K562 (cell line): ENCODE measurements at regions not wholly inside any gene's neighbourhood (a gene's known extent, or its start where the extent isn't known, plus 50 kb on each side); places are given as distances from the start of the nearest gene placed in this dataset.
A peak's percentile ranks its signal among the peaks of the same experiment; 100 is the strongest.

Source experiments
- ATF6 ChIP-seq: sonication (generic); formaldehyde crosslinking; IDR thresholded peaks from 2 replicates; pipeline ENCODE4 v1.4.0; 2020; ENCODE audit warnings: mild to moderate bottlenecking, missing genetic modification reagents
- CEBPG ChIP-seq, 3 experiments: fragments of 200-800 bp in 1 of 3; sonication (Bioruptor generic) in 1 of 3; sonication (generic) in 1 of 3; formaldehyde crosslinking in 1 of 3; IDR thresholded peaks in 2 of 3; conservative IDR thresholded peaks in 1 of 3; 2 replicates each; pipeline versions ENCODE4 v1.6.1 to v1.8.0; 2016 to 2022; ENCODE audit warnings: missing compliant biosample characterization in 2 of 3, missing genetic modification characterization in 2 of 3, mild to moderate bottlenecking in 1 of 3, missing genetic modification reagents in 1 of 3
- CGGBP1 ChIP-seq: fragments of 250-450 bp; sonication (Bioruptor Pico); IDR thresholded peaks from 2 replicates; pipeline ENCODE4 v1.9.0; 2021; ENCODE audit warnings: mild to moderate bottlenecking
- CTBP1 ChIP-seq: fragments of 450-650 bp; IDR thresholded peaks from 2 replicates; pipeline ENCODE4 v1.6.1; 2016; ENCODE audit warnings: borderline replicate concordance
- ELK3 ChIP-seq: fragments of 450-650 bp; formaldehyde crosslinking; IDR thresholded peaks from 2 replicates; pipeline ENCODE4 v1.4.0; 2020; ENCODE audit warnings: mild to moderate bottlenecking
- ESRRA ChIP-seq: fragments of 450-650 bp; IDR thresholded peaks from 2 replicates; pipeline ENCODE4 v1.6.1; 2014; ENCODE audit warnings: low read depth, mild to moderate bottlenecking, moderate library complexity, borderline replicate concordance
- JUNB ChIP-seq: fragments of 450-650 bp; formaldehyde crosslinking; conservative IDR thresholded peaks from 2 replicates; pipeline ENCODE4 v1.4.0; 2020; ENCODE audit warnings: mild to moderate bottlenecking
- MGA ChIP-seq: fragments of 450-650 bp; IDR thresholded peaks from 2 replicates; pipeline ENCODE4 v1.6.1; 2016; ENCODE audit warnings: mild to moderate bottlenecking, moderate library complexity
- MXD1 ChIP-seq: fragments of 250-450 bp; sonication (Bioruptor Pico); IDR thresholded peaks from 2 replicates; pipeline ENCODE4 v1.8.0; 2021; ENCODE audit warnings: borderline replicate concordance, mild to moderate bottlenecking, moderate library complexity; ENCODE audit not compliant: poor library complexity, severe bottlenecking
- SMAD1 ChIP-seq: fragments of 150-350 bp; IDR thresholded peaks from 2 replicates; pipeline ENCODE4 v1.6.1; 2014; ENCODE audit warnings: low read length, low read depth; ENCODE audit not compliant: partially characterized antibody
- TAF7 ChIP-seq: fragments of 450-650 bp; IDR thresholded peaks from 2 replicates; pipeline ENCODE4 v1.6.1; 2016; ENCODE audit warnings: missing genetic modification characterization, missing compliant biosample characterization
- THRAP3 ChIP-seq: fragments of 450-650 bp; IDR thresholded peaks from 2 replicates; pipeline ENCODE4 v1.6.1; 2016; ENCODE audit warnings: mild to moderate bottlenecking, inconsistent platforms, borderline replicate concordance
- ZNF75A ChIP-seq: fragments of 450-650 bp; formaldehyde crosslinking; IDR thresholded peaks from 2 replicates; pipeline ENCODE4 v1.4.0; 2020; ENCODE audit warnings: mild to moderate bottlenecking

GRCh38 chr6:156699017-156699421 is 78.2 kb upstream of the ARID1B start (continued):
- TF ChIP-seq ATF6 (CRISPR knock-in tag) (no peak), CEBPG (CRISPR knock-in tag; IDR thresholded peaks at IDR 0.05) (no peak), CEBPG (tag; conservative IDR thresholded peaks at IDR 0.05 in 1 of 2, IDR thresholded peaks at IDR 0.05 in 1 of 2) (0 out of 4 replicates have a peak, but pooled peaks of 1 of the 2 experiments have one; percentile 14), ESRRA (no peak), THRAP3 (no peak), TAF7 (no peak), CGGBP1 (CRISPR knock-in tag) (no peak), JUNB (CRISPR knock-in tag) (peak; percentile 80), SMAD1 (no peak), CTBP1 (no peak), ELK3 (CRISPR knock-in tag) (no peak), ZNF75A (CRISPR knock-in tag) (no peak), MXD1 (no peak), MGA (no peak)
